K562 (cell line): ENCODE measurements at regions not wholly inside any gene's neighbourhood (a gene's known extent, or its start where the extent isn't known, plus 50 kb on each side); places are given as distances from the start of the nearest gene placed in this dataset.

ENCODE experiments used
- ATAC-seq: fragments of 200-7000 bp; cut with Tn5 transposase; 3 replicates; pipeline ENCODE4 v1.9.1; 2020; ENCODE audit warnings: moderate library complexity
- BruUV-seq: library from RNA; stranded (reverse); fragments of 400-500 nt; replicated peaks from 2 replicates; lab custom pipeline; 2021; lab: Mats Ljungman, UMichigan
- CTCF ChIA-PET: fragments of 300-600 bp; formaldehyde crosslinking; extraction: SDS; loops from one replicate; lab custom pipeline; 2021; ENCODE audit warnings: low intra/inter-chr PET ratio; lab: Yijun Ruan, JAX
- POLR2A ChIA-PET: fragments of 300-600, 350-650 bp; sonication (Branson Sonifier 250); formaldehyde crosslinking; extraction: SDS; loops from one replicate; lab custom pipeline; 2021; ENCODE audit warnings: antibody characterized with exemption, inconsistent platforms; lab: Yijun Ruan, JAX
- DNase-seq, 4 experiments: peaks; one replicate each; pipeline versions ENCODE4 v3.0.0 to v3.0.0-alpha.2; 2011 to 2018; ENCODE audit warnings: low spot score in 3 of 4, mixed read lengths in 3 of 4; ENCODE audit errors: extremely low read depth in 1 of 4
- FAIRE-seq: peaks from 2 replicates; lab custom pipeline; 2011; peaks lifted over from hg19 to GRCh38; lab: Jason Lieb, UNC
- H2AFZ ChIP-seq: 2 replicates; pipeline ENCODE4 v1.6.0; 2011; ENCODE audit warnings: low read depth, low read length, control low read depth, inconsistent platforms
- H3K27ac ChIP-seq: fragments of 200-600 bp; 3 replicates; pipeline ENCODE4 v1.8.0; 2011; ENCODE audit warnings: low read depth, mild to moderate bottlenecking, control low read depth, inconsistent platforms, low read length, moderate library complexity, mixed read lengths; ENCODE audit errors: extremely low read depth
- H3K27me3 ChIP-seq, 2 experiments: fragments of 300-600 bp in 1 of 2; 2 replicates in 1 of 2; 3 replicates in 1 of 2; pipeline versions ENCODE4 v1.6.0 to v1.8.0; 2011; ENCODE audit warnings: inconsistent platforms in 2 of 2, low read length in 2 of 2, mild to moderate bottlenecking in 1 of 2, mixed read lengths in 1 of 2, moderate library complexity in 1 of 2; ENCODE audit not compliant: control insufficient read depth in 2 of 2, insufficient read depth in 2 of 2
- H3K36me3 ChIP-seq: fragments of 300-600 bp; 3 replicates; pipeline ENCODE4 v1.8.0; 2011; ENCODE audit warnings: mild to moderate bottlenecking, low read length, inconsistent platforms; ENCODE audit not compliant: control insufficient read depth, insufficient read depth
- H3K4me1 ChIP-seq, 2 experiments: fragments of 200-600 bp in 1 of 2; replicated peaks in 1 of 2; 2 replicates in 1 of 2; 3 replicates in 1 of 2; pipeline versions ENCODE4 v1.5.1 to v1.8.0; 2011; ENCODE audit warnings: inconsistent platforms in 2 of 2, low read length in 2 of 2, mild to moderate bottlenecking in 1 of 2, mixed read lengths in 1 of 2, moderate library complexity in 1 of 2; ENCODE audit not compliant: control insufficient read depth in 2 of 2, insufficient read depth in 2 of 2
- H3K4me2 ChIP-seq: 2 replicates; pipeline ENCODE4 v1.6.1; 2011; ENCODE audit warnings: low read length, control low read depth, inconsistent platforms, mixed read lengths; ENCODE audit not compliant: insufficient read depth
- H3K4me3 ChIP-seq: fragments of 200-600 bp; sonication (generic), shearing (Covaris generic); 2 replicates; pipeline ENCODE4 v1.5.1; 2016; ENCODE audit warnings: control low read depth, inconsistent platforms
- H3K79me2 ChIP-seq: fragments of 200-600 bp; 3 replicates; pipeline ENCODE4 v1.8.0; 2011; ENCODE audit warnings: low read length, inconsistent platforms; ENCODE audit not compliant: control insufficient read depth, insufficient read depth
- H3K9ac ChIP-seq, 2 experiments: 2 replicates each; pipeline versions ENCODE4 v1.6.0 to v1.6.1; 2011; ENCODE audit warnings: low read depth in 2 of 2, low read length in 2 of 2, control low read depth in 1 of 2, inconsistent platforms in 1 of 2, mild to moderate bottlenecking in 1 of 2, mixed read lengths in 1 of 2; ENCODE audit not compliant: insufficient read depth in 1 of 2
- H3K9me1 ChIP-seq: one replicate; pipeline ENCODE4 v1.6.0; 2011; ENCODE audit warnings: inconsistent platforms, mild to moderate bottlenecking, low read length, moderate library complexity; ENCODE audit not compliant: control insufficient read depth, insufficient read depth
- H3K9me3 ChIP-seq: replicated peaks from 2 replicates; pipeline ENCODE4 v1.5.1; 2011; ENCODE audit warnings: low read depth, low read length, inconsistent platforms; ENCODE audit not compliant: control insufficient read depth, insufficient read depth
- H4K20me1 ChIP-seq: replicated peaks from 2 replicates; pipeline ENCODE4 v1.6.1; 2011; ENCODE audit warnings: low read length, inconsistent platforms, mixed read lengths; ENCODE audit not compliant: control insufficient read depth, insufficient read depth
- ARID2 ChIP-seq: fragments of 450-650 bp; IDR thresholded peaks from 2 replicates; pipeline ENCODE4 v1.6.1; 2017; ENCODE audit warnings: antibody characterized with exemption, mild to moderate bottlenecking
- DDX20 ChIP-seq: fragments of 450-650 bp; IDR thresholded peaks from 2 replicates; pipeline ENCODE4 v1.6.1; 2016; ENCODE audit warnings: missing genetic modification characterization, low read depth, mild to moderate bottlenecking, missing compliant biosample characterization, moderate library complexity
- GABPA ChIP-seq: fragments of 200-800 bp; sonication (Bioruptor generic); conservative IDR thresholded peaks from 2 replicates; pipeline ENCODE4 v1.6.1; 2016; ENCODE audit warnings: low read depth, missing genetic modification characterization, missing compliant biosample characterization
- GATA2 ChIP-seq: sonication (generic); formaldehyde crosslinking; IDR thresholded peaks from 2 replicates; pipeline ENCODE4 v1.4.0; 2020; ENCODE audit warnings: mild to moderate bottlenecking, missing genetic modification reagents
- IRF2 ChIP-seq: sonication (generic); formaldehyde crosslinking; IDR thresholded peaks from 2 replicates; pipeline ENCODE4 v1.8.1; 2022; ENCODE audit warnings: mild to moderate bottlenecking, missing genetic modification reagents
- RBFOX2 ChIP-seq: fragments of 200-400 bp; formaldehyde crosslinking; IDR thresholded peaks from 2 replicates; pipeline ENCODE4 v1.6.1; 2017; ENCODE audit warnings: low read depth, mild to moderate bottlenecking, low read length, moderate library complexity
- REST ChIP-seq, 2 experiments: fragments of 450-650 bp; formaldehyde crosslinking in 1 of 2; IDR thresholded peaks; 2 replicates each; pipeline versions ENCODE4 v1.4.0 to v1.6.1; 2014 to 2020; ENCODE audit warnings: mild to moderate bottlenecking in 2 of 2, borderline replicate concordance in 1 of 2, low read depth in 1 of 2
- SNIP1 ChIP-seq: fragments of 450-650 bp; IDR thresholded peaks from 2 replicates; pipeline ENCODE4 v1.7.1; 2017; ENCODE audit warnings: low read depth, mild to moderate bottlenecking
- ZBTB33 ChIP-seq: sonication (generic); formaldehyde crosslinking; IDR thresholded peaks from 2 replicates; pipeline ENCODE4 v1.8.1; 2023; ENCODE audit warnings: mild to moderate bottlenecking, missing genetic modification reagents
- ZNF133 ChIP-seq: fragments of 250-450 bp; sonication (Bioruptor Pico); IDR thresholded peaks from 2 replicates; pipeline ENCODE4 v1.4.0; 2020; ENCODE audit warnings: mild to moderate bottlenecking
- ZNF449 ChIP-seq: fragments of 250-450 bp; sonication (Bioruptor Pico); IDR thresholded peaks from 2 replicates; pipeline ENCODE4 v1.8.0; 2022; ENCODE audit warnings: moderate library complexity, mild to moderate bottlenecking, inconsistent platforms
- ZZZ3 ChIP-seq: fragments of 450-650 bp; IDR thresholded peaks from 2 replicates; pipeline ENCODE4 v1.6.1; 2016; ENCODE audit warnings: antibody characterized with exemption, mild to moderate bottlenecking, moderate library complexity
- whole genome bisulfite sequencing: fragments of 100-300 bp; shearing (Covaris generic); methylation state at CpG from one replicate; pipeline ENCODE4 v1.1.6; 2016; ENCODE audit warnings: low coverage, mixed read lengths; ENCODE audit not compliant: insufficient coverage; ENCODE audit errors: missing lambda C conversion rate; 5-methylcytosine and 5-hydroxymethylcytosine counted together
- in situ Hi-C: fragments of 300-500 bp; cut with MboI; formaldehyde crosslinking; loops from 4 replicates; pipeline ENCODE4 v1.15.0; 2018; ENCODE audit warnings: inconsistent platforms, mixed read lengths
- intact Hi-C: fragments of 100-400 bp; cut with micrococcal nuclease; formaldehyde crosslinking; loops from 2 replicates; pipeline ENCODE4 v1.14.2; 2022

GRCh38 chr4:24668956-24669355, 84.6 kb upstream of the DHX15 start:
- Histone ChIP-seq H4K20me1 (no peaks in the 10 kb centered on the region; the same call in 1 of the 2 replicates), H3K9ac (no peak overlapping the region), H3K27me3 (peaks cover 9 to 32% of the 10 kb centered on the region in 2 experiments; a peak in 4 of 5 replicates)
- TF ChIP-seq REST (IDR thresholded peaks at IDR 0.05; ENCODE audit: borderline replicate concordance) (no peak), REST (CRISPR knock-in tag; IDR thresholded peaks at IDR 0.05; ENCODE audit: low read depth) (no peak), IRF2 (CRISPR knock-in tag) (no peak), SNIP1 (no peak), ZNF449 (no peak), ZZZ3 (no peak), RBFOX2 (no peak), ZNF133 (no peak), GATA2 (CRISPR knock-in tag) (no peak), DDX20 (tag) (no peak), GABPA (tag) (no peak), ARID2 (no peak), ZBTB33 (CRISPR knock-in tag) (no peak)

More at GRCh38 chr4:24668956-24669355, 84.6 kb upstream of the DHX15 start:
- H3K36me3 ChIP-seq = no peaks in the 10 kb centered on the region
- H2AFZ ChIP-seq = no peak overlapping the region
- CTCF ChIA-PET = no interaction called here
- DNase-seq (no peak), FAIRE-seq (no peak), ATAC-seq (no peak)
- H3K79me2 ChIP-seq = no peaks in the 10 kb centered on the region
- BruUV-seq = no TSS peak
- in situ Hi-C loops (no loop called here), intact Hi-C loops (no loop called here)
- H3K4me2 ChIP-seq = no peak overlapping the region
- POLR2A ChIA-PET = no interaction called here
- no peak overlapping the region for H3K4me3 ChIP-seq
- no peaks in the 10 kb centered on the region for H3K4me1 ChIP-seq
- H3K9me3 ChIP-seq = no peaks in the 10 kb centered on the region
- H3K27ac ChIP-seq = no peak overlapping the region
- 2% methylated on average over 10 of the region's 10 CpGs for WGBS
- H3K9me1 ChIP-seq = no peaks in the 10 kb centered on the region
